Brain microvascular endothelial cell (primary cell): ENCODE measurements at regions not wholly inside any gene's neighbourhood (a gene's known extent, or its start where the extent isn't known, plus 50 kb on each side); places are given as distances from the start of the nearest gene placed in this dataset.
A peak's percentile ranks its signal among the peaks of the same experiment; 100 is the strongest.
"Not testable (repeated sequence)": the region's sequence is repeated elsewhere in the genome, so short reads cannot be mapped to it uniquely, and the experiment has no call there.

Source experiments
- DNase-seq: peaks from one replicate; pipeline ENCODE4 v3.0.0-alpha.2; 2020
- H3K27ac ChIP-seq: fragments of 250-450 bp; sonication (Bioruptor Pico); 2 replicates; pipeline ENCODE4 v1.5.1; 2020; ENCODE audit warnings: mild to moderate bottlenecking, moderate library complexity
- H3K27me3 ChIP-seq: fragments of 250-450 bp; sonication (Bioruptor Pico); replicated peaks from 2 replicates; pipeline ENCODE4 v1.5.1; 2020; ENCODE audit warnings: mild to moderate bottlenecking
- H3K36me3 ChIP-seq: fragments of 250-450 bp; sonication (Bioruptor Pico); replicated peaks from 2 replicates; pipeline ENCODE4 v1.5.1; 2020; ENCODE audit warnings: mild to moderate bottlenecking
- H3K4me3 ChIP-seq: 2 replicates; pipeline ENCODE4 v1.5.1; 2011; ENCODE audit warnings: low read depth, mild to moderate bottlenecking, control low read depth, low read length, moderate library complexity
- in situ Hi-C: cut with HindIII; loops from 2 replicates; pipeline ENCODE4 v1.10.0; 2017; ENCODE audit warnings: low sequenced_read_pairs, low pct_ligation_motif_present
- TF ChIP-seq, protein P1 (sequence below): IDR thresholded peaks from 2 replicates; pipeline ENCODE4 v1.5.1; 2011; ENCODE audit warnings: low read depth, mild to moderate bottlenecking, moderate library complexity, low read length, control low read depth, inconsistent platforms; ENCODE audit errors: missing control alignments

DNA sequence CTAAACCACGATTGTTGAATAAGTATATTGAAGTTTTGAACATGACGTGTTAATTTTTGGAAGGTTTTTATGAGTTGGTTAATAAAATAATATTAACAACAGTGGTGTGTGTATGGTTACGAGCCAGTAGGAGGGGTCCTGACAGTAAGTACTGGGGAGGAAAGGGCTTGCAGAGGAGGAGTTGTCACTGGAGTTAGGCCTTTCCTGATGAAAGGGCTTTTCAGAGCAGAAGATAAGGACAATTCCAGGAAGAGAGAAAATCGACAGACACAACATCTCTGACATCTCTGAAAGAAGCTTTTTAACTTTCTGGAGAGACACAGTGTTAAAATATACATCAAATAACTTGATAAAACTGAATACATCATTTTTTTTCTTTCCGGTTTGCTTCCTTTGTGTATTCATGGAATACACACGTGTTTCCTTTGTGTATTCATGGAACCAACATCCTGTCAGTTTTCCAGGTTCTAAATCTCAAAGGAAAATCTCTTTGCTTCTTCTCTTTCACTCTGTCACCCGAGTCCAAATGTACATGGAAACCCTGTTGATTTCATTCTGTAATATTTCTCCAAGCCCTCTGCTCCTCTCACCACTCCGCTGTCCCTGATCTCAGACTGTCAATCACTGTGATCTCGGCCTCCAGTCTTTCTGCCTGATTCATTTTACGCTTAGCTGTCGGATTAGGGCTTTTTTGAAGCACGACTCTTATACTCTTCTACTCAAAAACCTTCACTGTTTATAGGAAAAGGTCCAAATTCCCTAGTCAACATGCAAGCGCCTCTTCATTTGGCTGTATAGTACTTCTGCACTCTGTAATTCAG is 374.4 kb downstream of the DLEU7 start:
- Histone ChIP-seq H3K27me3 (no peaks in the 10 kb centered on the region), H3K4me3 (no peak overlapping the region), H3K36me3 (no peaks in the 10 kb centered on the region), H3K27ac (no peak overlapping the region)
- TF ChIP-seq, protein P1, sequence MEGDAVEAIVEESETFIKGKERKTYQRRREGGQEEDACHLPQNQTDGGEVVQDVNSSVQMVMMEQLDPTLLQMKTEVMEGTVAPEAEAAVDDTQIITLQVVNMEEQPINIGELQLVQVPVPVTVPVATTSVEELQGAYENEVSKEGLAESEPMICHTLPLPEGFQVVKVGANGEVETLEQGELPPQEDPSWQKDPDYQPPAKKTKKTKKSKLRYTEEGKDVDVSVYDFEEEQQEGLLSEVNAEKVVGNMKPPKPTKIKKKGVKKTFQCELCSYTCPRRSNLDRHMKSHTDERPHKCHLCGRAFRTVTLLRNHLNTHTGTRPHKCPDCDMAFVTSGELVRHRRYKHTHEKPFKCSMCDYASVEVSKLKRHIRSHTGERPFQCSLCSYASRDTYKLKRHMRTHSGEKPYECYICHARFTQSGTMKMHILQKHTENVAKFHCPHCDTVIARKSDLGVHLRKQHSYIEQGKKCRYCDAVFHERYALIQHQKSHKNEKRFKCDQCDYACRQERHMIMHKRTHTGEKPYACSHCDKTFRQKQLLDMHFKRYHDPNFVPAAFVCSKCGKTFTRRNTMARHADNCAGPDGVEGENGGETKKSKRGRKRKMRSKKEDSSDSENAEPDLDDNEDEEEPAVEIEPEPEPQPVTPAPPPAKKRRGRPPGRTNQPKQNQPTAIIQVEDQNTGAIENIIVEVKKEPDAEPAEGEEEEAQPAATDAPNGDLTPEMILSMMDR: no peak
- no peak for DNase-seq
- in situ Hi-C loops: no loop called here

DNA sequence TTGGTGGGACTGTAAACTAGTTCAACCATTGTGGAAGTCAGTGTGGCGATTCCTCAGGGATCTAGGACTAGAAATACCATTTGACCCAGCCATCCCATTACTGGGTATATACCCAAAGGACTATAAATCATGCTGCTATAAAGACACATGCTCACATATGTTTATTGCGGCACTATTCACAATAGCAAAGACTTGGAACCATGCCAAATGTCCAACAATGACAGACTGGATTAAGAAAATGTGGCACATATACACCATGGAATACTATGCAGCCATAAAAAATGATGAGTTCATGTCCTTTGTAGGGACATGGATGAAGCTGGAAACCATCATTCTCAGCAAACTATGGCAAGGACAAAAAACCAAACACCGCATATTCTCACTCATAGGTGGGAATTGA is 370.4 kb downstream of the DLEU7 start:
- in situ Hi-C loops, H3K27me3 ChIP-seq, H3K4me3 ChIP-seq, H3K36me3 ChIP-seq, H3K27ac ChIP-seq, DNase-seq: not testable (repeated sequence)

DNA sequence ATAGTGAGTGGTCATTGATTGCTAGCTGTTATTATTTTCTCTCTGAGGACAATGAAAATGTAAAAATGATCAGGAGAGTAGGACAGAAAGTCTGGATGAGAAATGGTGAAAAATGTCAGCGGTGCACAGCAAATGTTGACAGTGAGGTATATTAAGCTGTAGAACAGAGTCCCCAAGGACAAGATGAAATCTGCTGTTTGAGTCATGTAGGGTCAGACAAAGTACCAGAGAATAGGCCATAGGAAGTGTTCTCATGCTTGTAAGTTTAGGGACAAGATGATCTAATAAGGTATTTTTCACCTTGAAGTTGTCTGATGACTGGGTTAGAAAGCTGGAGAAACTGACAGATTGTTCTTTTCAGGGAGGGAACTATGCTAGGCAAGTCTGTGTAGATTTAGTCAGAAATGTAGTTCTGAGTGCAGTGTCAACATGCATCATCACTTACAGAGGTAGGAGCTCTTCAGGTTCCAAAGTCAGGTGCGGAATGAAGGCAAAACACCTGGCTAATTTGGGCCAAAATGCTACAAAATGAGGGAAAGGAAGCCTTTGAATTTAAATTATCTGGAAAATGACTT is 369.3 kb downstream of the DLEU7 start:
- Histone ChIP-seq H3K4me3 (no peak overlapping the region), H3K27me3 (no peaks in the 10 kb centered on the region), H3K36me3 (no peaks in the 10 kb centered on the region), H3K27ac (no peak overlapping the region)
- in situ Hi-C loops: no loop called here
- DNase-seq: peak; percentile 27
- TF ChIP-seq, protein P1: no peak

DNA sequence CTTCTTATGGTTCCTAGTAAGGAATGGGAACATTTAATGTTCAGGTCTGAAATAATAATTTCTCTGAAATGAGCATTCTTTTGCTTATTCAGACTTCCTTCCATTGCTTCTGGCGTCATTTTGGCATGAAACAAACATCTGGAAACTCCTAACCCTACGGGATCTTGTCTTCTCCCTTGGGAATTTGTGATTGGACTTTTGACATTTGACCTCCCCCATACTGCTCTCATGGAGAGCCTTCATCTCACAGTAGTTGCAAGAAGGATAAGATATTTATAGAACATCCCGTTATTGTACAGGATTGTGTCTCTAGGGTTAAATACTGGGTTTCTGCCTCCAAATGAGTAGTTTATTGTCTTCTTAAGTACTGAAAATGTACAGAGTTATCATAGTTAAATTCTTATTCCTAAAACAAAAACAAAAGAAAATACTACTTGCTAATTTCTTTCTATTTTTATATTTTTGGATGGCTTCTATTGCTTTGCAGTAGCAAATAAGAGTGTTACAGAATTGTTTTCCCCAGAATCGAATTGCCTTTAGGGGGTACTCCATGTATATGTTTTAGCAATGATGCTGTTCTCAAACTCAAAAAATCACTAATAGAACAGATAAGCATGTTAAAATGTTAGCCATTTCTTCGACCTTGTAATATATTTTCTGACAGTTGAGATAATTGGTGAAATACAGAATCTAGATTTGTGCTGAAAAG is 366.8 kb downstream of the DLEU7 start:
- H3K27me3 ChIP-seq: no peaks in the 10 kb centered on the region
- H3K27ac ChIP-seq: no peak overlapping the region
- no peak overlapping the region for H3K4me3 ChIP-seq
- in situ Hi-C loops: no loop called here
- TF ChIP-seq, protein P1: no peak
- DNase-seq: no peak
- no peaks in the 10 kb centered on the region for H3K36me3 ChIP-seq

GRCh38 chr13:50481936-50482335 is 361.6 kb downstream of the DLEU7 start:
- H3K4me3 ChIP-seq: no peak overlapping the region
- H3K27me3 ChIP-seq: no peaks in the 10 kb centered on the region
- in situ Hi-C loops: no loop called here
- no peak overlapping the region for H3K27ac ChIP-seq
- no peak for DNase-seq
- TF ChIP-seq, protein P1: no peak
- no peaks in the 10 kb centered on the region for H3K36me3 ChIP-seq

GRCh38 chr13:50483416-50483815 is 360.1 kb downstream of the DLEU7 start:
- DNase-seq: no peak
- Histone ChIP-seq H3K27me3 (no peaks in the 10 kb centered on the region), H3K4me3 (no peak overlapping the region), H3K36me3 (no peaks in the 10 kb centered on the region), H3K27ac (no peak overlapping the region)
- in situ Hi-C loops: no loop called here
- TF ChIP-seq, protein P1: no peak
